Stimulated activated CD4-positive, alpha-beta T cell treated with anti-CD3 and anti-CD28 coated beads, Interleukin-12 subunit alpha, Interleukin-12 subunit beta, amount 100 ng/mL, for 4 hours (primary cell): ENCODE measurements at regions not wholly inside any gene's neighbourhood (a gene's known extent, or its start where the extent isn't known, plus 50 kb on each side); places are given as distances from the start of the nearest gene placed in this dataset.

Experiments used
- DNase-seq: peaks from one replicate; pipeline ENCODE4 v3.0.0-alpha.2; 2020

- DNase-seq = no peak
Observed at GRCh38 chr4:149296503-149296902, 519.1 kb downstream of the IQCM start.

DNA sequence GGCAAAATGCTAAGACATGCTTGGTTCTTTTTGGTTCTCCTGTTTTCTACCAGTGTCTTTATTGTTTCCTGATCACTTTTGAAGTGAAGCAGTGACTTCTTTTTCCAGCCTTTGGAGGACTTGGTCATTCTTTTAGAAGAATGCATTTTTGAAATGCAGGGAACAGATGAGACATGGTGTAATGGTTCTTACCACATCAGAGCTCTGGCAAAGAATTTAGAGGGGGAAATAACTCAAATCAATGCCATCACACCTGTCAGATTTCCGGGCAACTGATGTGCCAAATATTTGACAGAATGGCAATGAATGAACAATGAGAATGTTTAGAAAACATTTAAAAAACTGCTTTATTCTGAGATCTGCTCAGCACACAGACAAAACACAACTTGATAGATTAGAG is 519.6 kb downstream of the IQCM start:
- no peak for DNase-seq

GRCh38 chr4:149294601-149295000 is 521.0 kb downstream of the IQCM start:
- DNase-seq = no peak

GRCh38 chr4:149293046-149293649 is 522.5 kb downstream of the IQCM start:
- no peak for DNase-seq

- no peak for DNase-seq
Observed at GRCh38 chr4:149292425-149293007, 523.1 kb downstream of the IQCM start.

GRCh38 chr4:149291463-149291862 is 524.2 kb downstream of the IQCM start:
- no peak for DNase-seq

DNA sequence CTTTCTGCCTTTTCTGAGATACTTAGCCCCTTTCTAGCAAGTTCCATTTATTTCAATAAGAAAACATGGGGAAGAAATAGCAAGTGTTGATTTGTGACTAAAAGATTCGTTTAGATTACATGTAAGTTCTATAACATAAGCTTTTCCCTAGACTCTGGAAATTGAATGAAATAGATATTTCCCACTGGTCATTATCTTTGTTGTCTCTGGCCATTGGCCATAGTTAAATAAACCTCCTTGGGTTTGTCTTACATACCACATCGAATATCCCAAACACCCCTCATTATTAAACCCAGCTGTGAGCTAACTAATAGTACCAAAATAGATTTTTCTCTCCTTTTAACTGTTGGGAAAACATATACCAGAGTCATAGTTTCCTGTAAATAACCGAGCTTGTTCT is 534.8 kb downstream of the IQCM start:
- no peak for DNase-seq

GRCh38 chr4:149279776-149280175 is 535.9 kb downstream of the IQCM start:
- DNase-seq = no peak

DNA sequence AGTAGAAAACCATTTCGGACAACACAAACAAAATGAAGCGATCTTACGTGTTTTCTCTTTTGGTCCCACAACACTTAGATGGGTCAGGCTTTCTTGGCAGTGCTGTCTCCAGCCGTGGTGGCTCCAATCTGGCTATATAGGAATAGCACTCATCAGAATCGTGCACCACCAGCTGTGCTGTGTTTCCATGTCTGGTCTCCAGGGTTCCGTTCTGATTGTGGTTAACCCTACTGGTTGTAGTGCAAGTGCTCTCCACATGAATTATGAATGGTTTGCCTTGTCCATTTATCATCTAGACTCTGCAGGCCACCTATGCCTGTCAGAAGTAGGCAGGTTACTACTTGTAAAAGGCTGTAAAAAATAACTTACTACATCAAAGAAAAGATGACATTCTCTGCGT is 536.3 kb downstream of the IQCM start:
- DNase-seq = no peak

- DNase-seq = no peak
Observed at GRCh38 chr4:149277705-149278104, 537.9 kb downstream of the IQCM start.

DNA sequence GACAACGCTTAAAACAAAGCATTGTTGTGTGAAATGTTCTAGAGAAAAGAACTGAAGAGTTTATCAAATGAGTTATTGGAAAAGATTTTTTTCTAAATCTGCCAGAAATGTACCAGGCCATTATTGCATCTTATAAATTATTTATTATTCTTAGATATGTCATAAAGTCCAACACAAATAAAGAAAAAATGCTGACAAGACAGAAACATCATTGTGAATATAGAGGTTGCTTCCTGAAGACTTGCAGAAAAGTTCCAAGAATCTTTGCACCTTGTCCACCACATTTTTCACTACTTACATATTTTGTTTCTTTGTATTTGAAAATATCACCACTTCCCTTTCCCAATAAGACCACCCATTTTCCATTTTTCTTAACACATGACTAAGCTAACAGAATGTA is 545.8 kb downstream of the IQCM start:
- no peak for DNase-seq

DNA sequence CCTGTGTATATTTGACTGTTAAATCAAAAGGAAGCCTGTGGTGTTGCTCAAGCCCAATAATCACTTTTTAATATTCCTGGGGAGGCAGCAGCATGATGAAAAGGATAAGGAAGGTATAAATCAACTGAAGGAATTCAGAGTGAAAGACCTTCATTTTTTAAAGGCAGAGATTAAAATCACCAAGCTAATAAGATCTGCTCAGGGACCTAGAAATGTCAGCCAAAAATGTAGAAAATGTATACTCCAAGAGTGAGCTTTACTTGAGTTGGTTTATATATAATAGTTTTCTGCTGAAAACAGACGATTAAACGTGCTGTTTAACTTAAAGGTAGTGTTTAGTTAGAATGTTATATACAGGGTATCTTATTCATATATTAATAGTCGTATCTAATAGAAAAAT is 549.3 kb downstream of the IQCM start:
- no peak for DNase-seq

DNA sequence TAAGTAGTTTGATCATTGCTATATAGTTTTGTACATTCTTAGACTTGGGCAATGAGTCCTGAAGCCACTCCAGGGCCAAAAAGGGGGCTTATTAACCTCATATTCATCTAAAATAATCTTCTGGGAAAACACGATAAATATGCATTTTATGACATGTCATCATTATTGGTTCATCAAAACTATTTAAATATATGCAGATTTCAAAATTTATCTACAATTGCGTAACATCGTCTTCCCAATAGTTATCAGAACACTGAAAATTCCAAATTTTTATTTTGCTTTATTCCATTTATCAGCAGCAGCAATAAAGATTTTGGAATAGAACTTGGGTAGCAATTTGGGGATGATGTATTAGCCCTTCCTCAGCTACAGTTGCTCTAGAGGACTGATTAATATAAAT is 550.0 kb downstream of the IQCM start:
- DNase-seq = no peak

DNA sequence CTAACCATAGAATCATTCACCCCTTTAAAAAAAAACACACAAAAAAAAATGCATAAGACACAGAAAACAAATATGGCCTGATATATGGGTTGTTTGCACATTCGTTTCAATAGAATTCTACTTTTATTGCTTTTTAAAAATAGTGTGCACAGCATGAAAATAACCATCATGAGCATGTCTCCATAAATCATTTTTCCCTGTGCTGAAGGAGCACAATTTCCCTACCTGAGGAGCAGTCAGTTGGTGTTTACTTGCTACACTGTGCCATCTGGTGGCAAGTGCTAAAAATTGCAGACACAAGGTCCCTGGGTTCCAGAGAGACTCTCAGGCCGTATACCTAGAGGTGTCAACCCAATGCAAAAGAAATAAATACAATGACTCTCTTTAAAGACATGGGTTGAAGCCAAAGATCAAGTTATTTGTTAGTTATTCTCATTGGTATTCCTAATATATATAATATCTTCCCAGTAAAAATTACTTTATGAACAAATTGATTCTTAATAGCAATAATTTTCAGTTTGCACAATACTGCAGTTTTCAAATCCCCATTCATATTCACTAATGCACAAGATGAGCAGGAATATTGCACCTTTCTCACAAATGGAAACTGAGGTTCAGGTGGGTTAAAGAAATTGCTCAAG is 551.4 kb downstream of the IQCM start:
- peak; percentile 0 for DNase-seq

- DNase-seq = no peak
Observed at GRCh38 chr4:149248191-149248764, 567.4 kb downstream of the IQCM start.

- no peak for DNase-seq
Observed at GRCh38 chr4:149247164-149247563, 568.5 kb downstream of the IQCM start.

- DNase-seq = no peak
Observed at GRCh38 chr4:149245333-149245732, 570.3 kb downstream of the IQCM start.

- no peak for DNase-seq
Observed at GRCh38 chr4:149238097-149238496, 577.5 kb downstream of the IQCM start.

- no peak for DNase-seq
Observed at GRCh38 chr4:149234798-149235197, 580.8 kb downstream of the IQCM start.

DNA sequence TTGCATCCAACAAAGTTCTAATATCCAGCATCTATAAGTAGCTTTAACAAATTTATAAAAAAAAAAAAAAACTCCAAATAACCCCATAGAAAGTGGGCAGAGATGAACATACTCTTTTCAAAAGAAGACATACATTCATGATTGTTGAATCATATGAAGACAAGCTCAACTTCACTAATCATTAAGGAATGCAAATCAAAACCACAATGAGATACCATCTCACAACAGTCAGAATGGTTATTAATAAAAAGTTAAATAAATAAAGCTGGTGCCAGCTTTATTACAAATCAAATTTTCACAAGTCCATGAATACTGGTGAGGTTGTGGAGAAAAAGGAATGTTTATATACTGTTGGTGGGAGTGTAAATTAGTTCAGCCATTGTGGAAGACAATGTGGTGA is 592.0 kb downstream of the IQCM start:
- DNase-seq = no peak

- DNase-seq = no peak
Observed at GRCh38 chr4:149218672-149219071, 597.0 kb downstream of the IQCM start.

GRCh38 chr4:149214301-149214700 is 601.3 kb downstream of the IQCM start:
- DNase-seq = no peak

DNA sequence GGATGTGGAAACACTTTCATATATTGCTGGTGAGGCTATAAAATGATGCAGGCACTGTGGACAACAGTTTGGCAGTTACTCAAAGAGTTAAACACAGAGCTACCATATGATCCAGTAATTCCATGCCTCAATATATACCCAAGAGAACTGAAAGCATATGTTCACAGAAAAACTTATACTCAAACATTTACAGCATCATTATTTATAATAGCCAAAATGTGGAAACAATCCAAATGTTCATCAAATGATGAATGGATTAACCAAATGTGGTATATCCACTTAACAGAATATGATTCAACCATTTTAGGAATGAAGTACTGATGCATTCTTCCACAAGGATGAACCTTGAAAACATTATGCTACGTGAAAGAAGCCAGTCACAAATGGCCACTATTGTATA is 603.8 kb downstream of the IQCM start:
- no peak for DNase-seq

GRCh38 chr4:149203256-149204001 is 612.2 kb downstream of the IQCM start:
- DNase-seq = no peak
